Right renal cortex interstitium (tissue), 3 donors: ENCODE measurements at regions not wholly inside any gene's neighbourhood (a gene's known extent, or its start where the extent isn't known, plus 50 kb on each side); places are given as distances from the start of the nearest gene placed in this dataset.
"Not testable (repeated sequence)": the region's sequence is repeated elsewhere in the genome, so short reads cannot be mapped to it uniquely, and the experiment has no call there.

Experiments
- DNase-seq, 3 donors: peaks; one replicate each; pipeline ENCODE4 v3.0.0-alpha.2; 2013; ENCODE audit warnings: low read depth in 3 of 3, low spot score in 2 of 3

GRCh38 chr6:149233056-149233715 lies 84.3 kb upstream of the TAB2 start:
- DNase-seq = no peak

- no peak for DNase-seq
These were observed 83.2 kb upstream of the TAB2 start for GRCh38 chr6:149234051-149234962.

- DNase-seq = peak in 1 of 3 donors; percentile 31
These were observed 82.4 kb upstream of the TAB2 start for GRCh38 chr6:149235130-149235561.

GRCh38 chr6:149236589-149236988 lies 80.9 kb upstream of the TAB2 start:
- DNase-seq = no peak

- no peak for DNase-seq
These were observed 80.0 kb upstream of the TAB2 start for GRCh38 chr6:149237464-149237863.

GRCh38 chr6:149239573-149240209 lies 77.8 kb upstream of the TAB2 start:
- DNase-seq = no peak

GRCh38 chr6:149242883-149243282 lies 74.6 kb upstream of the TAB2 start:
- DNase-seq = no peak

GRCh38 chr6:149244105-149244504 lies 73.4 kb upstream of the TAB2 start:
- DNase-seq = no peak

- DNase-seq = no peak
These were observed 70.7 kb upstream of the TAB2 start for GRCh38 chr6:149246691-149247384.

GRCh38 chr6:149247385-149247763 lies 70.1 kb upstream of the TAB2 start:
- DNase-seq = no peak

GRCh38 chr6:149248263-149248662 lies 69.2 kb upstream of the TAB2 start:
- not testable (repeated sequence) for DNase-seq

GRCh38 chr6:149248693-149249369 lies 68.7 kb upstream of the TAB2 start:
- DNase-seq = no peak

GRCh38 chr6:149249370-149250357 lies 67.8 kb upstream of the TAB2 start:
- no peak for DNase-seq

GRCh38 chr6:149250951-149251350 lies 66.6 kb upstream of the TAB2 start:
- no peak for DNase-seq

- DNase-seq = no peak
These were observed 64.9 kb upstream of the TAB2 start for GRCh38 chr6:149252622-149253021.

- no peak for DNase-seq
These were observed 63.3 kb upstream of the TAB2 start for GRCh38 chr6:149254253-149254652.

- no peak for DNase-seq
These were observed 57.8 kb upstream of the TAB2 start for GRCh38 chr6:149259753-149260152.

GRCh38 chr6:149260214-149260874 lies 57.2 kb upstream of the TAB2 start:
- no peak for DNase-seq
